Mesothelial cell of epicardium (in vitro differentiated cells): ENCODE measurements at regions not wholly inside any gene's neighbourhood (a gene's known extent, or its start where the extent isn't known, plus 50 kb on each side); places are given as distances from the start of the nearest gene placed in this dataset.

Source experiments
- DNase-seq, 2 experiments: peaks; one replicate each; pipeline ENCODE4 v3.0.0; 2021; ENCODE audit warnings: low spot score in 2 of 2; ENCODE audit not compliant: unreplicated experiment in 2 of 2
- H3K27ac Mint-ChIP-seq: 2 replicates; pipeline ENCODE4 v1.8.0; 2021; ENCODE audit warnings: mixed read lengths
- H3K27me3 Mint-ChIP-seq: 2 replicates; pipeline ENCODE4 v1.8.0; 2021; ENCODE audit warnings: low read depth, mixed read lengths
- H3K36me3 Mint-ChIP-seq: 2 replicates; pipeline ENCODE4 v1.8.0; 2021; ENCODE audit warnings: mixed read lengths
- H3K4me1 Mint-ChIP-seq: 2 replicates; pipeline ENCODE4 v1.8.0; 2021; ENCODE audit warnings: mixed read lengths
- H3K4me3 Mint-ChIP-seq: 2 replicates; pipeline ENCODE4 v1.8.0; 2021; ENCODE audit warnings: mild to moderate bottlenecking, moderate library complexity, mixed read lengths
- H3K9me3 Mint-ChIP-seq: 2 replicates; pipeline ENCODE4 v1.8.0; 2021; ENCODE audit warnings: mixed read lengths
- TF ChIP-seq, protein P1 (sequence below): fragments of 200-600 bp; sonication (generic); IDR thresholded peaks from one replicate; pipeline ENCODE4 v1.5.0; 2021; ENCODE audit warnings: antibody characterized with exemption; ENCODE audit not compliant: unreplicated experiment

DNA sequence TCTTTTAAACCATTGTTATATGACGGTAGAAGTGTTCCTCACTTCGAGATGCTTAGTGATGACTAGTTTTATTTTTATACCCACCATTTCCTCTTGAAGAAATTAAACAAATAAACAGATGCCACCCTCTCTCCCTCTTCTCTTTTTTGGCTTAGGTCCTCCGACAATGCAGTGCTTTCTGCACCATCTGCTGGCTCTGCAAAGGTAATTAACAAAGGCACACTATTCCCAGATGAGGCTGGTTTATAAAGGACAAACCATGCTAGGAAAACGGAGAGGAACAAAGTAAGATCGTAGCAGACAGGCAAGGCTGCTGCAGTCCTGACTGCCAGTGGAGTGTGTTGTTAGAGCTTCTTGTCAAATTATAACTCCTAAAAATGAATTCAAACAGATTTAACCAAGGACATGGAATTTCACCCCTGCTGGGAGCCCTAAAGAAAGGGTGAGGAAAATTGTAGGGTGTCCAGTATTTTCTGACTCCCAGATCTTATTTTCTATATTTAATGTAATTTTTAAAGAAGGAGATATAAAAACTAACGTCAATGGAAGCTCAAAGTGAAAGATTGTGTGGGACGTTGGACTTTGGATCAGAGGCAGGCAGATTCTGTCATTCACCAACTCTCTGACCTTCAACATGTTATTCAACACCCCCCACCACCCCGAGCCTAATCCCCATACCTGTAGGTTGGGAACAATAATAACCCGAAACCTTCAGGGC lies 142.1 kb downstream of the CPEB2 start:
- no peaks in the 10 kb centered on the region for H3K27me3 Mint-ChIP-seq
- TF ChIP-seq, protein P1, sequence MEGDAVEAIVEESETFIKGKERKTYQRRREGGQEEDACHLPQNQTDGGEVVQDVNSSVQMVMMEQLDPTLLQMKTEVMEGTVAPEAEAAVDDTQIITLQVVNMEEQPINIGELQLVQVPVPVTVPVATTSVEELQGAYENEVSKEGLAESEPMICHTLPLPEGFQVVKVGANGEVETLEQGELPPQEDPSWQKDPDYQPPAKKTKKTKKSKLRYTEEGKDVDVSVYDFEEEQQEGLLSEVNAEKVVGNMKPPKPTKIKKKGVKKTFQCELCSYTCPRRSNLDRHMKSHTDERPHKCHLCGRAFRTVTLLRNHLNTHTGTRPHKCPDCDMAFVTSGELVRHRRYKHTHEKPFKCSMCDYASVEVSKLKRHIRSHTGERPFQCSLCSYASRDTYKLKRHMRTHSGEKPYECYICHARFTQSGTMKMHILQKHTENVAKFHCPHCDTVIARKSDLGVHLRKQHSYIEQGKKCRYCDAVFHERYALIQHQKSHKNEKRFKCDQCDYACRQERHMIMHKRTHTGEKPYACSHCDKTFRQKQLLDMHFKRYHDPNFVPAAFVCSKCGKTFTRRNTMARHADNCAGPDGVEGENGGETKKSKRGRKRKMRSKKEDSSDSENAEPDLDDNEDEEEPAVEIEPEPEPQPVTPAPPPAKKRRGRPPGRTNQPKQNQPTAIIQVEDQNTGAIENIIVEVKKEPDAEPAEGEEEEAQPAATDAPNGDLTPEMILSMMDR, result no peak
- H3K4me1 Mint-ChIP-seq, result peaks cover 19% of the 10 kb centered on the region
- no peaks in the 10 kb centered on the region for H3K36me3 Mint-ChIP-seq
- H3K4me3 Mint-ChIP-seq, result no peak overlapping the region
- no peaks in the 10 kb centered on the region for H3K9me3 Mint-ChIP-seq
- no peak overlapping the region for H3K27ac Mint-ChIP-seq
- no peak for DNase-seq

GRCh38 chr4:15144967-15145295 lies 142.7 kb downstream of the CPEB2 start:
- no peaks in the 10 kb centered on the region for H3K36me3 Mint-ChIP-seq
- no peaks in the 10 kb centered on the region for H3K27me3 Mint-ChIP-seq
- DNase-seq, result no peak
- H3K9me3 Mint-ChIP-seq, result no peaks in the 10 kb centered on the region
- H3K4me1 Mint-ChIP-seq, result peaks cover 24% of the 10 kb centered on the region
- TF ChIP-seq, protein P1, result no peak
- no peak overlapping the region for H3K4me3 Mint-ChIP-seq
- no peak overlapping the region for H3K27ac Mint-ChIP-seq

DNA sequence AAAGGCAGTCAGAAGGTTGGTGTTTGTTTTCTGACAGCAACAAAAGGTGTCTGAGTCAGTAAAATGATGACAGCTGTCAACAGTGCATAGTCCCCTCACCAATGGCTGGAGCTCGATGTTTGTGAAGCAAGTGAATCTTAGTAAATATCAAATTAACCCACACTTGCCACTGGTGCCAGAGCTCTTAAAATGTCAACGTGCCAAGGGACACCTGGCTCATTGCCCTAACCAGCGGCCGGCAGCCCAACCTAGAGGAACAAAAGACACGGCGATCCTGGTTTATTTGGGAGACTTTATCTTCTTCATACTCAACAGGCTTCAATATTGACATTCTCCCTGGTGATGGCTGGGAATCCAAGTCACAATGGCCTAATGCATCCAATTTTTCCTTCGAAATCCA lies 143.4 kb downstream of the CPEB2 start:
- Mint-ChIP-seq H3K27me3 (no peaks in the 10 kb centered on the region), H3K9me3 (no peaks in the 10 kb centered on the region)

DNA sequence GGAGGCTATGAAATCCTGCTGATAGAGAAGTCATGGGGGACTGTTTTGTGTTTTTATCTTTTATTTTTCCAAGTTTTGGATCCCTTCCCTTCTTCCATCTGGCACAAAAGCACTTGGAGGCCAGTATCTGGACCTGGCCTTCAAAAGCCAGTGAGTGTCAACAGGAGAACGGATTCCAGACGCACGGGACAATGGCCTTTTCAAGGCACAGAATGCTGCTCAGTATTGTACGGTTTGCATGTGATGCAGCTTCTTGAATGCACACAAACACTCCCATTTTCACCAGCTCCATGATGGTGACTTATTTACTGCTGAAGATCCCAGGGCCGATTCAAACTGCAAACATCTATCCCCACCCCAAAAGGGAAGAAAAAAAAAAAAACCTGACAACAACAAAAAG lies 145.4 kb downstream of the CPEB2 start:
- no peaks in the 10 kb centered on the region for H3K36me3 Mint-ChIP-seq
- TF ChIP-seq, protein P1, result no peak
- H3K4me1 Mint-ChIP-seq, result peaks cover 26% of the 10 kb centered on the region
- no peak for DNase-seq
- H3K27ac Mint-ChIP-seq, result no peak overlapping the region
- H3K27me3 Mint-ChIP-seq, result no peaks in the 10 kb centered on the region
- H3K9me3 Mint-ChIP-seq, result no peaks in the 10 kb centered on the region
- H3K4me3 Mint-ChIP-seq, result no peak overlapping the region

More for the DNA sequence above, 143.4 kb downstream of the CPEB2 start:
- DNase-seq, result no peak
- TF ChIP-seq, protein P1, result no peak
- H3K4me3 Mint-ChIP-seq, result no peak overlapping the region
- H3K27ac Mint-ChIP-seq, result no peak overlapping the region
- peaks cover 26% of the 10 kb centered on the region for H3K4me1 Mint-ChIP-seq
- H3K36me3 Mint-ChIP-seq, result no peaks in the 10 kb centered on the region

DNA sequence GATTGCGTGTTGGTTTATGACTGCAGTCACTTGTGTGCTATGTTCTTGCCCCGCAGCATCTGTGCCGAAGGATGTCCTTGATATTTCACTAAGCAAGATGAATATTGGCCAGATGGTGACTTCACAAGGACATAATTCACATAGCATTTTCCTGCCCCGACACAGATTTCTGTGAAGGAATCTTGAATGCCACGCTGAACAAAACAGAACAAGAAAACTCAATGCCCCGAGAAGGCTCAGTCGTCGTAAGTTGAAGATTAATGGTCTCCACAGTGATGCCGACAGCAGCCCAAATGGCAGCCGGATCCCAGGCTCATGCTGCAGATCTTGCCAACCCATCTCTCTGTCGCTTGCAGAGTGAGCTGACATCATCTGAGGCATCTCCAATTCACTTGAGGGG lies 145.9 kb downstream of the CPEB2 start:
- Mint-ChIP-seq H3K27ac (no peak overlapping the region), H3K4me3 (no peak overlapping the region), H3K4me1 (peaks cover 26% of the 10 kb centered on the region), H3K9me3 (no peaks in the 10 kb centered on the region), H3K27me3 (no peaks in the 10 kb centered on the region), H3K36me3 (no peaks in the 10 kb centered on the region)
- DNase-seq, result no peak
- TF ChIP-seq, protein P1, result no peak

DNA sequence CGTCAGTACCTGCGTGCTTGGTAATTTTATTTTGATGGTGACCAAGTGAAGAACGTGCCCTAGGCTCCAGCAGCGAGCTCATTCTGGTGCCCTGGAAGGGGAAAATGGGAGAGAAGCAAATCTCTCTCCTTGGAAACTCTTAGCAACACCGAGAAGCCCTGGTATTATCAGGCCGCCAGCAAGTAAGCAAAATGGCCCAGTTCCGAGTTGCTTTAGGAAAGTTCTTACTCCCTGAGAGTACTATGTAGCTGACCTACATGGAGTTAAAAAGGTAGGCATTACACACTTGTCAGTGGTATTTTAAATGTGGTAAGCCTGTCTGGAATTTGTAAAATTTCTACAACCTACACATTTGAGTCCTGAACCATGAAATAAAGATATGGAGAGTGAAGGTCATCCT lies 146.4 kb downstream of the CPEB2 start:
- no peaks in the 10 kb centered on the region for H3K27me3 Mint-ChIP-seq
- H3K4me3 Mint-ChIP-seq, result no peak overlapping the region
- DNase-seq, result no peak
- no peaks in the 10 kb centered on the region for H3K36me3 Mint-ChIP-seq
- peaks cover 26% of the 10 kb centered on the region for H3K4me1 Mint-ChIP-seq
- H3K27ac Mint-ChIP-seq, result no peak overlapping the region
- no peaks in the 10 kb centered on the region for H3K9me3 Mint-ChIP-seq
- TF ChIP-seq, protein P1, result no peak
